ENCODE measurements at regions not wholly inside any gene's neighbourhood (a gene's known extent, or its start where the extent isn't known, plus 50 kb on each side); places are given as distances from the start of the nearest gene placed in this dataset.

- DNase-seq (ENCODE audit: low spot score) (no peak), ATAC-seq (ENCODE audit: low FRiP score) (no peak)
- TF ChIP-seq, protein P1, sequence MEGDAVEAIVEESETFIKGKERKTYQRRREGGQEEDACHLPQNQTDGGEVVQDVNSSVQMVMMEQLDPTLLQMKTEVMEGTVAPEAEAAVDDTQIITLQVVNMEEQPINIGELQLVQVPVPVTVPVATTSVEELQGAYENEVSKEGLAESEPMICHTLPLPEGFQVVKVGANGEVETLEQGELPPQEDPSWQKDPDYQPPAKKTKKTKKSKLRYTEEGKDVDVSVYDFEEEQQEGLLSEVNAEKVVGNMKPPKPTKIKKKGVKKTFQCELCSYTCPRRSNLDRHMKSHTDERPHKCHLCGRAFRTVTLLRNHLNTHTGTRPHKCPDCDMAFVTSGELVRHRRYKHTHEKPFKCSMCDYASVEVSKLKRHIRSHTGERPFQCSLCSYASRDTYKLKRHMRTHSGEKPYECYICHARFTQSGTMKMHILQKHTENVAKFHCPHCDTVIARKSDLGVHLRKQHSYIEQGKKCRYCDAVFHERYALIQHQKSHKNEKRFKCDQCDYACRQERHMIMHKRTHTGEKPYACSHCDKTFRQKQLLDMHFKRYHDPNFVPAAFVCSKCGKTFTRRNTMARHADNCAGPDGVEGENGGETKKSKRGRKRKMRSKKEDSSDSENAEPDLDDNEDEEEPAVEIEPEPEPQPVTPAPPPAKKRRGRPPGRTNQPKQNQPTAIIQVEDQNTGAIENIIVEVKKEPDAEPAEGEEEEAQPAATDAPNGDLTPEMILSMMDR (IDR thresholded peaks at IDR 0.05) = no peak
Observed at GRCh38 chr12:124497039-124497438, 70.4 kb downstream of the NCOR2 start.

GRCh38 chr12:124496584-124496983, 70.8 kb downstream of the NCOR2 start:
- TF ChIP-seq, protein P1 (IDR thresholded peaks at IDR 0.05) = no peak
- ATAC-seq (ENCODE audit: low FRiP score) (no peak), DNase-seq (ENCODE audit: low spot score) (no peak)

DNA sequence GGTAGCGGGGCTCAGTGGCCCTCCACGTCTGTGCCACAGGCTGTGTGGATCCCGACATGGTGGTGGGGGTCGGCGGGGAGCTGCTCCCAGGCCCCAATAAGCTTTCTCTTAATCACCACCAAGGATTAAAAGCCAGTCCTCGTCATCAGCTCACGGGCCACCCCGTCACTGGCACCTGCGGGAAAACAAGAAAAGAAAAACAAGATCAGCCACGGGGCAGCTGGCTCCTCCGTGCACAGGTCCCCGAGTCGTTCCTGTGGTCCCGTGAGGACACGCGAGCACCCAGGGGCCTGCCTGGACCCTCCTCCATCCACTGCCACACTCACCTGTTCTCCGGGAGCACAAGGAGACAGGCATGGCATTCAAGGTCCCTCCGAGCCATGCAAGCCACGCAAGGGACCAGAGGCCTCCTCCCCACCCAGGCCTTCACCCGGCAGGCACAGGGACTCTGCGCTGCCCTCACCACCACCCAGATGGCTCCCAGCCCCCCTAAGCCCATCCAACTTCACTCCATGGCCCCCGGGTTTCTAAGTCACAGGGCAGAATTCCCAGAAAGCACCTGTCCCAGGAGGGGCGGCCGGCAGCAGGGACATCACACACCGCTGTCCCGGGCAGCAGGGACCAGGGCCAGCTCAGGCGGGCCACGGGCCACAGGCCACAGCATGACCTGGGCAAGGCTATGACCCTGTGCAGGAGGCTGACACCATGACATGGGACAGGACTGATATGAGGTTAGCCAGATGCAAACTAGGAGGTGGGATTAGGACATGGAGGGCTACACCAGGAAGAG, 72.0 kb downstream of the NCOR2 start:
- ATAC-seq (ENCODE audit: low FRiP score) (no peak), DNase-seq (ENCODE audit: low spot score) (no peak)
- TF ChIP-seq, protein P1 (IDR thresholded peaks at IDR 0.05) = no peak

GRCh38 chr12:124494751-124495129, 72.7 kb downstream of the NCOR2 start:
- ATAC-seq (ENCODE audit: low FRiP score) (no peak), DNase-seq (ENCODE audit: low spot score) (no peak)
- TF ChIP-seq, protein P1 (IDR thresholded peaks at IDR 0.05) = no peak

- DNase-seq (ENCODE audit: low spot score) = no peak
- TF ChIP-seq, protein P1 (IDR thresholded peaks at IDR 0.05) = no peak
- ATAC-seq (ENCODE audit: low FRiP score) = no peak
Observed at GRCh38 chr12:124493809-124494750, 73.3 kb downstream of the NCOR2 start.

DNA sequence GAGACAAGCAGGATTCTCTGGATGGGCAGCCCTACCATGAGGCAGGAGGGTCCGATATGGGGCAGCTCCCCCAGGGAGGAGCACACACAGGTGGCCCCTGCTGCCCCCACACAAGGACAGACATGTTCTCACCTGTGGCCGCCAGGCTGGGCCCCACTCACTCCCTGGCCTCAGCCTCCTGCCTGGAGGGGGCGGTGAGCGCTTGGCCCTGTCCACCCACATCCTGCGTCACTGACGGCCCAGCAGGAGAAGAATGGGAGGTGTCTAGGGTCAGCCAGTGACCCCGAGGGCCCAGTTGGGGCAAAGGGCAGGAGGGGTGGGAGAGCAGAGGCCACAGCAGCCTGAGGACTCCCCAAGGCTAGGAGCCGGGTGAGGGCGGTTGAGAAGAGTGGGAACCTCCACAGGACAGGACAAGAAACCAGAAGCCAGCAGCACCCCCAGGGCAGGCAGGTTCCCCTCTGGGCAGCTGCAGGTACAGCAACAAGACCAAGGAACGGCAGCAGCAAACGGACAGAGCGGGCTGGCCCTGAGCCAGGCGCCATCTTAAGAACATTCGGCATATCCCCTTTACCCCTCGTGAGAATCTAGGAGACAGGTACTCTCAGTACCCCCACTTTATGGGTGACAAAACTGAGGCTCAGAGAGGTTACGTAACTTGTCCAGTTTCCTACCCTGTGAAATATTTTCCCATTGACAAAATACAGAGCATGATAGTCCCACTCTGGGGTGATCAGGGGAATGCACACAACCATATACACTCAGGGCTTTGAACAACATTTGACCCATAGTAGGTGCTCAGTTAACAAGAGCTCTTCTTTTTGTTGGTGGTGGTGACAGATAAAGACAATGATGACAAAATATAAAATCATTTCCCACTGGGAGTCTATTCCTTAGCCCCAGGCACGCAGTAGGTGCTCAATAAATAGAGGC, 74.3 kb downstream of the NCOR2 start:
- TF ChIP-seq, protein P1 (IDR thresholded peaks at IDR 0.05) = no peak
- DNase-seq (ENCODE audit: low spot score) (no peak), ATAC-seq (ENCODE audit: low FRiP score) (no peak)

Data from omental fat pad (tissue), 3 donors.